Activated T-cell treated with anti-CD3 and anti-CD28 coated beads for 1 hour (primary cell): ENCODE measurements at regions not wholly inside any gene's neighbourhood (a gene's known extent, or its start where the extent isn't known, plus 50 kb on each side); places are given as distances from the start of the nearest gene placed in this dataset.

Experiments
- DNase-seq: peaks from one replicate; pipeline ENCODE4 v3.0.0-alpha.2; 2020; ENCODE audit warnings: low read depth

DNA sequence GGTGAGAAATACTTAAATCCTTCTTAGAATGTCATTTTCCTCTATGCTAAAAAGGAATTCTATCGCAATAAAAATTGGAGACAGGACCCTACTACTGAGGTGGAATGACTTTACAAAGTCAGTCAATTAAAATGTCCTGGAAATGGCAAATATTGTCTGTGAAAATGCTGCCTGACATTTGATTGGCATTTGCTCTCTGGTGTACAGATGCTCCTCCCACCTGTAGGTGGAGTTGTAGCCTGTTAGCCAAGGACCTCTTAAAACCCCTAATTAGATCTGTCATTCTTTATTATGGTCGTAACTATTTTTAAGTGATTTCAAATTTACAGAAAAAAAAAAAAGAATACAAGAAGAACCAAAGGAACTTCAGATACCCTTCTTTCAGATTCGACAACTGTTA lies 393.1 kb upstream of the KLHL29 start:
- DNase-seq = no peak

DNA sequence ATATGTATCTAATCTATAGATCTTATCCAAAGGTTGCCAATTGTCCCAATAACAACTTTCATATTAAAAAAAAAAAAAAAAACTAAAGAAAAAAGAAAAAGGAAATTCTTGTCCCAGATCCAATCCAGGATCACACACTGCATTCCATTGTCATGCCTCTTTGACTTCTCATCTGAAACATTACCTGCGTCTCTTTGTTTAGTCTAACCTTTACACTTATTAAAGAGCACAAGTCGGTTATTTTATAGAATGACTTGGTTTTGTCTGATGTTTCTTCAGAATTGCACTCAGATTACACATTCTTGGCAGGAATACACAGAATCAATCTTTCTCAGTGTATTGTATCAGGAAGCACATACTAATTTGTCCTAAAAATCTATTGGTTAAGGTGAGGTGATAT lies 392.5 kb upstream of the KLHL29 start:
- DNase-seq = no peak

DNA sequence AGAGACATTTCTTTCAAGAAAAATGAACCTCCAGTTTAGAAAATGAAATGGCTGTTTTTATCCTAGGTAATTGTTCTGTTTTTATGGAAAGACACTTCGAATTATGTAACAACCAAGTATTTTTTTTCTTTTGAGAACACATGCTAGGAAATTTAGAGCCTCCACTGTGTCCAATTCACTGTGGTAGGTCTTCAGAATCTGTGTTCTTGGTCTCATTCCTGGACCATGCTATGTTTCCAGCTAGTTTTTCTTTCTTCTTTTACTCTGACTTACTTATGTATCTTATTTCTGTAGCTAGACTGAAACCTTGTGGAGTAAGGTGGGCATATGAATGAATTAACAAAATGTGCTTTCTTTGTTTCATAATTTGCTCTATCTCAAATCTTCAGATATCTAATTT lies 391.7 kb upstream of the KLHL29 start:
- no peak for DNase-seq

GRCh38 chr2:22995576-22995975 lies 389.4 kb upstream of the KLHL29 start:
- DNase-seq = no peak

DNA sequence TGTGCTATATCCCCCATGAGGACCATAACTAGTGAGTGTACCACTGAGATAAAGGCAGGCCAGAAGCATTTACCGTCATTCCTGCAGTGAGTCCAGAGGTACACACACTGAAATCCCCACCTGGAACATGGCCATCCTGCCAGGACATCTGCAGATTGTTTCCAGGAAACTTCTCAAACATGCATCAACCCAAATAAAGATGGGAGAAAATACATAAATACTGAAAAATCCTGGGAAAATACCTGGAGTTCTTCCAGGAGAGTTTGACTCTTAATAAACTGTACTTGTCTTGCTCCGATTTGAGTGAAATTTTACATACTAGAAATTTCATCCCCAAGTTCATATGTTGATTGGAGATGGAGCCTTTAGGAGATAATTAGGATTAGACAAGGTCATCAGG lies 388.1 kb upstream of the KLHL29 start:
- no peak for DNase-seq

DNA sequence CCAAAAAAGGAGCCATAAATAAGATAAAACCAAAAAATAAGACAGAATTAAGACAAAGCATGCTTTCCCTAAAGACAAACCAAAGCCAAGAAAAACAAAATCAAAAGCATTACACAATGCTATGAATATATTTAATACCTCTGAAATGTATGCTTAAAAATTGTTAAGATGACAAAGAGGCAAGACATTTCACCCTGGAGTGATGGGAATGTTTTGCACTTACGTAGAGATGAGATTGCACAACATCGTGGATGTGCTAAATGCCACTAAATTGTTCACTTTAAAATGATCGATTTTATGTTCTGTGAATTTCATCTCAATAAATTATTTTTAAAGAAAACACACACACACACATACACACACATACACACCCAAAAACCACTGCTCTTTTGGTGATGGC lies 386.6 kb upstream of the KLHL29 start:
- DNase-seq = no peak

GRCh38 chr2:22999951-23000350 lies 385.0 kb upstream of the KLHL29 start:
- no peak for DNase-seq

GRCh38 chr2:23002234-23002633 lies 382.7 kb upstream of the KLHL29 start:
- no peak for DNase-seq

- DNase-seq = no peak
Observed at GRCh38 chr2:23005469-23005868, 379.5 kb upstream of the KLHL29 start.

GRCh38 chr2:23007631-23008235 lies 377.2 kb upstream of the KLHL29 start:
- no peak for DNase-seq

DNA sequence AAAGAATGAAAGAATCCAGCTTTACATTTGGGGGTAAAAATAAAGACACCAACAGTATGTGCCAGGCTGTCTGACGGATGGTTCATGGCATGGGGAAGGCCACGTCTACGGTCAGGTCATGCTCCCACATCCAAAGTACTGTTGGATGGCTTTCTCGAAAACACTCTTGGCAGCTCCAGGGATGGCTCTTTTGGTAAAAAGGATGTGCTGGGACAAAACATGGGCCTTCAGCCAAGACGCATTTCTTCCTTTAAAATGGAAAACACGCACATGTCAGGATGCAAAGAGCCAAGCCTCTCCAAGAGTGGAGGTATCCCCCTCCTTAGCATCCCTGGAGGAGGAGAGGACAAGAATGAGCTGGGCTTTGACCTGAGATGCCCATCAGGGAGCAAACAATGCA lies 376.5 kb upstream of the KLHL29 start:
- no peak for DNase-seq

DNA sequence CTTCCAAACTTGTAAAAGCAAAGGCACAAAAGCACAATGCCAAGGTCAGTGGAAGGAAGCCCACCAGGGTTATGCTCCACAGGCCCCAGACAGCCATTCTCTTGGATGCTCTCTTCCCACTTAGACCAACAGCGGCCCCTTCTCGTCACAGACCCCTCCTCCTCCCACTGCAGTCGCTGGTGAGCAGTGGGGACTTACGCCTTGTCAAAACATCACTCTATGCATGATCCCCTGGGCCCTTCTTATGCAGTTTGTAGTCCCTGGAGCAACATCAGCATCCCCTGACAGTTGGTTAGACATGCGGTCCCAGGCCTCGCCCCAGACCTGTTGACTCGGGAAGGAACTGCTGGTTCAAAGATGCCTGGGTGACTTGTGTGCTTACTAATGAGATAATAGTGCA lies 376.0 kb upstream of the KLHL29 start:
- DNase-seq = no peak

DNA sequence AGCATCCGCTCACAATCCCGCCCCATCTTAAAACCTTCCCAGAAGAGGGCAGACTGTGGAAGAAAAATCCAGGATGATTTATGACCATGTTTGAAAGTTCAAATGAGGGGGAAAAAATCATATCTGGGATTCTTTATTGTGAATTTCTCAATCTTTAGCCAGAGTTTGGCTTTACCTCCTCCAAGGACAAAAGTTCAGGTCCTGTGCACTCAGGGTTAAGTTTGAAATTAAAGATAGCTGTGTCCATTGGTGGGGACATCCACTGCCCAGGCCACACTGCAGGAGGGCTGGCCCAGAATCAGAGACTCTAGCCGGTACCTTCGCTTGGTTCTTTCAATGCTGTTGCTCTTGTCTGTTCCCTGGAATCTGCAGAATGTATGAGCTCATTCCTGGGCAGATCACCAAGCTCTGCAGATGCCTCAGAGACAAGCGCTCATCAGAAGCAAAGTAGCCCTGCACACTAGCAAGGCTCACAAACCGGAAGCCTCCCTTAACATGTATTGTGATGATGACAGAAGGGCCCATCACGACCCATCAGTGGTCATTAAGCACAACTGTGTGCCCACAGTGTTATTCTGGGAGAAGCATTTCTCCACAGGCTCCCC lies 375.3 kb upstream of the KLHL29 start:
- no peak for DNase-seq

DNA sequence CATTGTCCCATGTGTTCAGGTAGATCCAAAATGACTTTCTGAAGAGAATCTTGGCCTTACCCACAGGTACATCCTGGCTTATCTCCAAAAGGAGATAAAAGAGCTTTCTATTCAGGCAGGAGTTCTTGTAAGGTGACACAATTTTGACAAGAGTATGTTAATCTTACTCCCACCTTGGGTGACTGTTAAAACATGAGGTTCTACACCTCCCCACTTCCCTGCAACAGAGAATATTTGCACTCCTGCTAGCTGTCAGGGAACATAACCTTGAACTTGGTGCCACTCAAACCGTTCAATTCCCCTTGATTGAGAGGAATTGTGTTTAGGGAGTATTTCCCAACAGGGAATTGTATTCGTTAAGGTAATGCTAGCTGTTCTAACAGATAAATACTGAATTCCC lies 372.5 kb upstream of the KLHL29 start:
- DNase-seq = no peak

DNA sequence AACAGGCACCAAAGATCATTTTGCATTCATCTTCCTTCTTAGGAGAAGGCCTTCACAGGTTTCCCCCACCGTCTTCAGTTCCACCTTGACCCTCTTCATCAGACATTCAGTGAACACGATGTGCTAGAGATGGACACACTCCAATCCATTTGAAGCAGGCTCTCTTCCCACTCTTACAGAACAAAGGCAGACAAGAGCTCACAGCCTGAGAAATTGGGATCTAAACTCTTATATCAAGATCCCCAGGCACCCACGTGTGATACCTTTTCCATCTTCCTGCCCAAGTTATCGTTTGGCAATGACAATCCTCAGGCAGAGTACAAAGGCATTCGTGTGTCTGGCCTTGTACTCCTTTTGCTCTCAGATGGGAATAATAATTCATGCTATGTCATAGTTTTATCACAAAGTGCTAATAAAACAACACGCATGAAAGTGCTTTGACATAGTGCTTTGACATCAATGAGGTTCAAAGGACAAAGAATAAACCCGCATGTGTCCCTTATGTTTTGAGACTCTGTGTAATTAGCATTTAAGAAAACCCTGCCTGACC lies 369.3 kb upstream of the KLHL29 start:
- DNase-seq = no peak

DNA sequence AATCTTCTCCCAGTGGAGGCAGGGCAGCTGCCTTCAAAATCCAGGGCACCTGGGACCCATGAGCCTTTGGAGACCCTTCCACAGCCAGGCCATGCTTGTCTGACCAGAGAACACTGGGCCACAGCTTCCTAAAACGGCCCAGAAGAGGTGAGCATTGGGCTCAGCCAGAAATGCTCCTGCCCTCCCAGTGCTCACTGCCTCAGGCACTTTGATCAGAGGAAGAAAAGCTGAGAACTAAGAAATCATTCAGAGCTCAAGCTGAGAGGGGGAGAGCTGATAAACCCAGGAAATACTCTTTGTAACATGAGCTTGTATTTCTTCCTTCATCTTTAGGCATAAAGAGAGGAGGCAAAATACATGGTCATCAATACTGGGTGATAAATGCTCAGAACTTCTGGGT lies 365.5 kb upstream of the KLHL29 start:
- no peak for DNase-seq

DNA sequence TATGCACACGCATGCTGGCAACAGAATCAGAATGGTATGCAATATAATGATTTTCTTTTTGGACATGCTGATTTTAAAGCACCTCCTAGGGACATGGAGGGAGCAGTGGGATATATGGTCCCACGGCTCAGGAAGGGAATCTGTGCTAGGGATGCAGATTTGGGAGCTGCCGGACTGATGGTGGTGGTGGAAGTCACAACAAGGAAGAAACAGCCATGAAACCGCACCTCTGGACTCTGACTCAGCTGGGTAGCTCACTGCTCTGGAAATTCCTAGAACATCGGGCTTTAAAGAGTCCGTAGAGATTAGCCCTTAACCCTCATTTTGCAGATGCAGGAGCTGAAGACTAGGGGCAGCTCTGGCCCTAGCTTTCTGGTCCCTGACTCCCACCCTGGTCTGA lies 364.3 kb upstream of the KLHL29 start:
- DNase-seq = no peak

DNA sequence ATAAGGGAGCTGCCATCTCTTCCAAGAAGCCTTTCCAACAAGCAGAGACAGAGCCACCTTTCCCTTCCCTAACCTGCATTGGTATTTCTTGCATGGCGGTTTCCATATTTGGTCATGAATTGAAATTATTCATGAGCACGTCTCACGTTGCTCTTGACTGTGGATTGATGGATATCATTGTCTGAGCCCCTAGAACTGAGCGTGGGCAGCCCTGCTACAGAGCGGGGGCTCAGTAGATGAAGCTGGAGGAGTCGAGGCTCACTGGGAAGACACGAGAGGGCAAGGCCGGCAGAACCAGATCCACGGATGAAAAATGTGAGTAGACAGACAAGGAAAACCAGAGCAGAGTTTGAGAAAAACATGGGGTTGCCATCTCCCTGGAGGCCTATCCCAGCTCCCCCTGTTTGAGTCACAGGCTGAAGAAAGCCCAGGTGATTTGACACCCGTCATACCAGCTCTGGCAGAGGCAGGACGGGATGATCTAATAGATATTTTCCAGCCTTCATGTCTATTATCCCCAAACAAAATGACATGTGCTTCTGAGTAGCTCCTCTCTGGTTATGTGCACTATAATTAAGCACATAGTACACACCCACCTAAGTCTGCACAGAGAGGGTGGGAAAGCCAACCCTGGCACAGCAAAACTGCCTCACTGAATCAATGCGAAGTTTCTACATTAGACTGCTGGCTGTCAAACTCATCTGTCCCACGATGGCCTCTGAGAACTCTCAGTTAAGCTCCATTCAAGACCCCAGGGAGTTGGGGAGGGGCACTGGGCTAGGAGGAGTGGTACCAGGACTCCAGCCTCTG lies 363.5 kb upstream of the KLHL29 start:
- no peak for DNase-seq

GRCh38 chr2:23023722-23024121 lies 361.3 kb upstream of the KLHL29 start:
- no peak for DNase-seq

GRCh38 chr2:23026671-23027070 lies 358.3 kb upstream of the KLHL29 start:
- DNase-seq = no peak

GRCh38 chr2:23027396-23027795 lies 357.6 kb upstream of the KLHL29 start:
- DNase-seq = no peak

- DNase-seq = no peak
Observed at GRCh38 chr2:23028106-23028505, 356.9 kb upstream of the KLHL29 start.

- no peak for DNase-seq
Observed at GRCh38 chr2:23029111-23029510, 355.9 kb upstream of the KLHL29 start.
